GM23248 (cell line): ENCODE measurements at regions not wholly inside any gene's neighbourhood (a gene's known extent, or its start where the extent isn't known, plus 50 kb on each side); places are given as distances from the start of the nearest gene placed in this dataset.

ENCODE experiments used
- DNase-seq: peaks from one replicate; pipeline ENCODE4 v3.0.0-alpha.2; 2015
- H2AFZ ChIP-seq: fragments of 200-600 bp; sonication (generic); 2 replicates; pipeline ENCODE4 v1.6.1; 2016; ENCODE audit warnings: antibody characterized with exemption
- H3F3A ChIP-seq: fragments of 200-600 bp; sonication (generic); 2 replicates; pipeline ENCODE4 v1.6.1; 2016; ENCODE audit warnings: mild to moderate bottlenecking, antibody characterized with exemption, mixed run types; ENCODE audit not compliant: insufficient read depth
- H3K27ac ChIP-seq: fragments of 200-600 bp; sonication (generic); 2 replicates; pipeline ENCODE4 v1.5.1; 2016; ENCODE audit warnings: mild to moderate bottlenecking
- H3K27me3 ChIP-seq: fragments of 200-600 bp; sonication (generic); replicated peaks from 2 replicates; pipeline ENCODE4 v1.6.1; 2016; ENCODE audit warnings: mild to moderate bottlenecking; ENCODE audit not compliant: insufficient read depth
- H3K36me3 ChIP-seq: fragments of 200-600 bp; sonication (generic); 2 replicates; pipeline ENCODE4 v1.6.1; 2016; ENCODE audit warnings: low read depth, mild to moderate bottlenecking
- H3K4me1 ChIP-seq: fragments of 200-600 bp; sonication (generic); 2 replicates; pipeline ENCODE4 v1.6.1; 2016; ENCODE audit warnings: mild to moderate bottlenecking; ENCODE audit not compliant: insufficient read depth
- H3K4me2 ChIP-seq: fragments of 200-600 bp; sonication (generic); one replicate; pipeline ENCODE4 v1.6.1; 2016; ENCODE audit warnings: mild to moderate bottlenecking; ENCODE audit not compliant: unreplicated experiment
- H3K4me3 ChIP-seq: fragments of 200-600 bp; sonication (generic); 2 replicates; pipeline ENCODE4 v1.5.1; 2016; ENCODE audit warnings: mild to moderate bottlenecking
- H3K79me2 ChIP-seq: fragments of 200-600 bp; sonication (generic); 2 replicates; pipeline ENCODE4 v1.6.1; 2016; ENCODE audit warnings: mild to moderate bottlenecking; ENCODE audit not compliant: insufficient read depth
- H3K9ac ChIP-seq: fragments of 200-600 bp; sonication (generic); 2 replicates; pipeline ENCODE4 v1.6.1; 2016; ENCODE audit warnings: mild to moderate bottlenecking
- H3K9me2 ChIP-seq: fragments of 200-600 bp; sonication (generic); 2 replicates; pipeline ENCODE4 v1.6.1; 2016; ENCODE audit warnings: mixed run types, mild to moderate bottlenecking, moderate library complexity; ENCODE audit not compliant: insufficient read depth
- H3K9me3 ChIP-seq: fragments of 200-600 bp; sonication (generic); one replicate; pipeline ENCODE4 v1.6.1; 2017; ENCODE audit warnings: low read depth
- H4K20me1 ChIP-seq: fragments of 200-600 bp; sonication (generic); 2 replicates; pipeline ENCODE4 v1.6.0; 2016; ENCODE audit not compliant: insufficient read depth
- EZH2 ChIP-seq: fragments of 200-600 bp; sonication (generic); IDR thresholded peaks from 2 replicates; pipeline ENCODE4 v1.6.1; 2018; ENCODE audit warnings: antibody characterized with exemption, mild to moderate bottlenecking; ENCODE audit not compliant: insufficient read depth, poor library complexity, severe bottlenecking
- EZH2phosphoT487 ChIP-seq: fragments of 200-600 bp; sonication (generic); IDR thresholded peaks from 2 replicates; pipeline ENCODE4 v1.6.1; 2018; ENCODE audit warnings: antibody characterized with exemption, moderate library complexity, mild to moderate bottlenecking, low read depth; ENCODE audit not compliant: insufficient read depth
- WGBS, 2 experiments: methylation state at CpG; one replicate each; pipeline ENCODE4 v1.1.6; 2015 to 2017; ENCODE audit warnings: low lambda C conversion rate in 2 of 2, low coverage in 1 of 2; ENCODE audit errors: missing lambda C conversion rate in 2 of 2; 5-methylcytosine and 5-hydroxymethylcytosine counted together
- in situ Hi-C: fragments of 300-500 bp; cut with MboI; formaldehyde crosslinking; loops from 2 replicates; pipeline ENCODE4 v1.15.0; 2020

GRCh38 chr4:160848901-160849760, 1314.7 kb downstream of the FSTL5 start:
- Histone ChIP-seq H3F3A (no peaks in the 10 kb centered on the region), H3K9me2 (no peaks in the 10 kb centered on the region; the same call in 1 of the 2 replicates), H2AFZ (no peak overlapping the region), H3K4me2 (no peak overlapping the region), H3K9ac (no peak overlapping the region), H3K4me1 (no peaks in the 10 kb centered on the region), H3K36me3 (no peaks in the 10 kb centered on the region), H3K27ac (no peak overlapping the region), H3K27me3 (no peaks in the 10 kb centered on the region), H3K79me2 (no peaks in the 10 kb centered on the region), H3K4me3 (no peak overlapping the region), H3K9me3 (no peaks in the 10 kb centered on the region), H4K20me1 (no peaks in the 10 kb centered on the region)
- no peak for DNase-seq
- 8 to 14% methylated on average over 9 of the region's 9 CpGs for WGBS, 2 experiments
- TF ChIP-seq EZH2phosphoT487 (no peak), EZH2 (no peak)
- in situ Hi-C loops: no loop called here

GRCh38 chr4:160864253-160864652, 1299.5 kb downstream of the FSTL5 start:
- Histone ChIP-seq H3K4me2 (no peak overlapping the region), H3K4me1 (no peaks in the 10 kb centered on the region), H3K4me3 (no peak overlapping the region), H3K9me2 (no peaks in the 10 kb centered on the region), H3K79me2 (no peaks in the 10 kb centered on the region), H3K9ac (no peak overlapping the region), H3K27ac (no peak overlapping the region), H3K36me3 (no peaks in the 10 kb centered on the region), H4K20me1 (no peaks in the 10 kb centered on the region), H2AFZ (no peak overlapping the region), H3K9me3 (no peaks in the 10 kb centered on the region), H3K27me3 (no peaks in the 10 kb centered on the region), H3F3A (no peaks in the 10 kb centered on the region)
- 0 to 2% methylated on average over 1 of the region's 1 CpG for WGBS, 2 experiments
- no peak for DNase-seq
- in situ Hi-C loops: no loop called here
- TF ChIP-seq EZH2: no peak
- no peak for TF ChIP-seq EZH2phosphoT487

DNA sequence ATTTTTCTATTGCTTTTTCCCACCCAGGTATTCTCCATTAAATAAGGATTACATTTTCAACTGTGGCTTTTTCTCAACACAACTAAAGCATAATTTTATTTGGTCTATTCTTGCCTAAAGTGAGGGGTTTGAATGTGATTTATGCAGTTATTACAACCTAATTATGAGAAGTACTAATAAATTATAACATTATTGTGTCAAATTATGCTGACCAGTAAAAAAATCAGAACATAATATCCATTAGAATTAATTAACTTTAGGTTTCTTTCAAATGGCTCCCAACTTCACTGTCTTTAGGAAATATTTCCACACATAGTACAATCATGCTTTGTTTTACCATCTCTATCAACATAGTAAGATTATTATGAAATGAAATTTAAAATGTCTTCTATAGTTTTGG, 1293.9 kb downstream of the FSTL5 start:
- no peak for TF ChIP-seq EZH2
- no peak for TF ChIP-seq EZH2phosphoT487
- H4K20me1 ChIP-seq: no peaks in the 10 kb centered on the region
- H3K36me3 ChIP-seq: no peaks in the 10 kb centered on the region
- DNase-seq: no peak
- no peaks in the 10 kb centered on the region for H3K4me1 ChIP-seq
- H3K9me2 ChIP-seq: no peaks in the 10 kb centered on the region
- no peaks in the 10 kb centered on the region for H3K27me3 ChIP-seq
- H3K4me2 ChIP-seq: no peak overlapping the region
- H3K4me3 ChIP-seq: no peak overlapping the region
- H3K27ac ChIP-seq: no peak overlapping the region
- no peaks in the 10 kb centered on the region for H3K79me2 ChIP-seq
- H3K9ac ChIP-seq: no peak overlapping the region
- in situ Hi-C loops: no loop called here
- no peaks in the 10 kb centered on the region for H3F3A ChIP-seq
- no peak overlapping the region for H2AFZ ChIP-seq
- no peaks in the 10 kb centered on the region for H3K9me3 ChIP-seq

- Histone ChIP-seq H3K4me1 (no peaks in the 10 kb centered on the region), H2AFZ (no peak overlapping the region), H3K9me3 (no peaks in the 10 kb centered on the region), H4K20me1 (no peaks in the 10 kb centered on the region), H3K9me2 (no peaks in the 10 kb centered on the region), H3K4me3 (no peak overlapping the region), H3K36me3 (no peaks in the 10 kb centered on the region), H3K9ac (no peak overlapping the region), H3K4me2 (no peak overlapping the region), H3K79me2 (no peaks in the 10 kb centered on the region), H3K27ac (no peak overlapping the region), H3F3A (no peaks in the 10 kb centered on the region), H3K27me3 (no peaks in the 10 kb centered on the region)
- in situ Hi-C loops: no loop called here
- no peak for TF ChIP-seq EZH2
- no peak for TF ChIP-seq EZH2phosphoT487
- no peak for DNase-seq
Measured at GRCh38 chr4:160872491-160872890, 1291.3 kb downstream of the FSTL5 start.
